C4-2B (cell line): ENCODE measurements at regions not wholly inside any gene's neighbourhood (a gene's known extent, or its start where the extent isn't known, plus 50 kb on each side); places are given as distances from the start of the nearest gene placed in this dataset.

Experiments used
- H3K27ac ChIP-seq: fragments of 450-650 bp; 2 replicates; pipeline ENCODE4 v1.5.1; 2017
- ZFX ChIP-seq: fragments of 450-650 bp; IDR thresholded peaks from 2 replicates; pipeline ENCODE4 v1.6.1; 2017
- TF ChIP-seq, protein P1 (sequence below): fragments of 450-650 bp; conservative IDR thresholded peaks from 2 replicates; pipeline ENCODE4 v1.5.1; 2017; ENCODE audit warnings: mild to moderate bottlenecking

DNA sequence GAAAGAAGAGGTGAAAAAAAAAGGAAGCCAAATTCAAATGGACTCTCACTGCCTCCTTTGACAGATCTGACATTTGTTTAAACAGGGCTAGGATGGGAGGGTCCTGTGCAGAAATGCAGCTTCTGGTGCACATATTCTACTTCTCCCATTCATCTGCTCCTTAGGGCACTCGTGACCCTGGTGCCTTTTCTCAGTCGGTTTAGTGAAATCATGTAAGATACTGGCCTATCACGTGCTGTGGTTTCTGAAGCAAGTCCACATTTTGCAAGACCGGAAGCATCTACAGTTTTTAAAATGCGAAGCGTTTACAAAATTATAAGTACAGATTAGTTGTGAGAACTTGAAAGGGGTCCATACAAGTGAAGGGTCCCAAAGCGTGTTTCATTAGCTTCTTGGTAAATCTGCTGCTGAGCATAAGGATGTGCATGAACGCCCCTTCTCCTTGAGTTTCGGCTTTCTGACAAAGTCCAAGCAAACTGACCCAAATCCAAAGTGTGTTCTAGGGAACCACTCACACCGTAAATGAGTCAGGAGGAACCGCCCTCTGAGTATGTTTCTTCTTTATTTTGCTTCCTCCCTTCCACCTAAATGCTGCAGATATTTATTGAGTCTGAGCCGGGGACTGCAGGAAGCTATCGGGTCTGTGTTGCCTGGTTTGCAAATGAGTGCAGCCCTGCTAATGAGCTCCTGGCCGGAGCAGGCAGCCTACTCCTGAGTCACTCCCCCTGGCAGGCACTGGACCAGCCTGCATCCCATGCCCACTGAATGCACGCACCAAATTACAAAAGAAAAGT lies 323.8 kb upstream of the JARID2 start:
- TF ChIP-seq ZFX: no peak
- TF ChIP-seq, protein P1, sequence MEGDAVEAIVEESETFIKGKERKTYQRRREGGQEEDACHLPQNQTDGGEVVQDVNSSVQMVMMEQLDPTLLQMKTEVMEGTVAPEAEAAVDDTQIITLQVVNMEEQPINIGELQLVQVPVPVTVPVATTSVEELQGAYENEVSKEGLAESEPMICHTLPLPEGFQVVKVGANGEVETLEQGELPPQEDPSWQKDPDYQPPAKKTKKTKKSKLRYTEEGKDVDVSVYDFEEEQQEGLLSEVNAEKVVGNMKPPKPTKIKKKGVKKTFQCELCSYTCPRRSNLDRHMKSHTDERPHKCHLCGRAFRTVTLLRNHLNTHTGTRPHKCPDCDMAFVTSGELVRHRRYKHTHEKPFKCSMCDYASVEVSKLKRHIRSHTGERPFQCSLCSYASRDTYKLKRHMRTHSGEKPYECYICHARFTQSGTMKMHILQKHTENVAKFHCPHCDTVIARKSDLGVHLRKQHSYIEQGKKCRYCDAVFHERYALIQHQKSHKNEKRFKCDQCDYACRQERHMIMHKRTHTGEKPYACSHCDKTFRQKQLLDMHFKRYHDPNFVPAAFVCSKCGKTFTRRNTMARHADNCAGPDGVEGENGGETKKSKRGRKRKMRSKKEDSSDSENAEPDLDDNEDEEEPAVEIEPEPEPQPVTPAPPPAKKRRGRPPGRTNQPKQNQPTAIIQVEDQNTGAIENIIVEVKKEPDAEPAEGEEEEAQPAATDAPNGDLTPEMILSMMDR: no peak
- no peak overlapping the region for H3K27ac ChIP-seq

DNA sequence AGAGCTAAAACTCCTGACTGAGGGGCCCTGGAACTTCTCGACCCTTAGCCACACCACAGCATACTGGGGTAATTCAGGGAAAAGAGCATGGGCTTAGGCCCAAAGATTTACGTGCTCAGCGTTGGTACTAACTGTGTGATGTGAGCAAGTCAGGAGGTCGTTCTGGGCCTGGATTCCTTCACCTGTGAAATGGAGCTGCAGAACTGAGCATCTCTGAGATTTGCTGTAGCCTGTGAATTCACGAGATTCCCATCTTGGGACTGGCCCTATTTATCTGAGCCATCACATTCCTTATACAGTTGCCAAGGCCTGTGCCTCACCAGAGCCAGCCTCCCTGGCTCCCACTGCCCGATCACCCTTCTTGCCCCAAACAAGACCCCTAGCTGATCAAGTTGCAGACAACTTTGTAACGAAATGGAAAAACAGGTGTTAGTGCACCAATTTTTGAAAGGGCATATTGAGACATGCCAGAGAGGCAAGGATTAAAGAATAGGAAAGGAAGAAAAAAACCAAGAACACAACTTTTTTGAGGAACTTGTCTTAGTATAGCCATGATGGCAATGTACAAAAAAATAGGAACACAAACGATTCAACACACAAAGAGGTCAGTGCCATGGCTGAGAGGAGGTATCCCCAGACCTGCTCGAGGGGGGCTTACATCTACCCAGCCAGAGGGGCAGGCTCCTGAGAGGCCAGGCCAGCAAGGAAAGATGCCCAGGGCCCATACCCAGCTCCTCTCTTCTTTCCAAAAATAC lies 323.0 kb upstream of the JARID2 start:
- H3K27ac ChIP-seq: no peak overlapping the region
- TF ChIP-seq, protein P1: no peak
- no peak for TF ChIP-seq ZFX

DNA sequence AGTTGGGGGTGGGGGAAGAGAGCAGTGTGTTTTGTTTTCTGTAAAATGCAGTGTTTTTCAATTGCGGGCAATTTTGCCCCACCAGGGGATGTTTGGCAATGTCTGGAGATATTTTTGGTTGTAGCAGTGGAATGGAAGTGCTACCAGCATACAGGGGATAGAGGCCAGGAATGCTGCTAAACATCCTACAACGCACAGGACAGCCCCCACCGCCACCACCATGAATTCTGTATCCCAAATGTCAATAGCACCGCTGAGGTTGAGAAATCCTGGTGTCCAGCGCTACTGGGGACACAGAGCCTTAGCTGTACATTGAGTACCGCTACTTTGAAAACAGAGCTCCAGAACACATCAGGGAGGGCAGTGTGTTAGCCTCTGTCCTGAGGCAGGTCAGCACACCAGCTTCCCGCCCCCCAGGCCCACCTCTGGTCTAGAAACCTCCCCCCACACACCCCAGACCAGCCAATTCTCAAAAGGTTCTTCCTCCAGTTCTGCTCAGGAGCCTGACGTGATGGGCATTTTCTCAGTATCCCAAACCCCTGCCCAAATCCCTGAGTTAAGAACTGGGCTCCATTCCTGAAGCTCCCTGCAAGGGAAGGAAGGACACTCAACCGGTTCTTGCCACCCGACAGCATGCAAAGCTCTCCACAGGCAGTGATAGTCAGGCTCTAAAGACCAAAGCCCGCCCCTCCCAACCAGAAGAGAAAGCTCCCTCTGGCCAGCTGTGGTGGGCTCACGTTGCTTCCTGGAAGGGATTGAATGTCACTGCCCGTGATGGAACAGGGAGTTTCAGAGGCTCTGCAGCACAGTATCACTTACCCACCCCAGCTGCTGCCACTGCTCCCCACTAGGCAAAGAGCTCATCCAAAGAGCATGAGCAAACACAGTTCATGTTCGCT lies 321.5 kb upstream of the JARID2 start:
- no peak overlapping the region for H3K27ac ChIP-seq
- TF ChIP-seq ZFX: no peak
- TF ChIP-seq, protein P1: no peak

DNA sequence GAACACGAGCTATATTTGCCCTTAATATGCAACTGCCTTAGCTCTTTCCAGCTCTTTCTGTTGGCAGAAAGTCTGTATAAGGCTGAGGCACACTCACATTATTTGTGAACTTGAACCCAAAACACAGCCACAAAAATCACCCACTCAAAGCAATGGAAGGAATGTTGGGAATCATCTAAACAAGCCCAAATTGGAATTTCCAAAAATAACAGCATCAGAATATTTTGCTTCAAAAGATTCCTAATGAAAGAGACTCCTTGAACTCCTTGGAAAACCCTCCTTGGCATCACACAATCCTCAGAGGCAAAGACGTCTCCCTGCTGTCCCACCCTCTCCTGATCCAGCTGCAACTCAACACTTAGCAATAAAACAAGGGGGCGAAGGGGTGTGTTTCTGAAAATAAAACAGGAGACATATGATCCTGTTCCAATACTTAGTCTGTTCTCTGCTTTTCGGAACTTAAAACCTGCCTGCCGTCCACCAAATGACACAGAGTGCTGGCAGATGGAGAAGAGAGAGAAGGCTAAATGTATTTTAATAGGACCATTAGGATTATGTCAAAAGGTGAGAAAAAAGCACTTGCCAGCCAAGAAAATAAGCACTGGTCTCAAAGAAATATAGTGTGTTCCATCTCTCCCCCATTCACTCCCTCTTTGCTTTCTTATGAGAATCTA lies 320.7 kb upstream of the JARID2 start:
- TF ChIP-seq, protein P1: no peak
- TF ChIP-seq ZFX: no peak
- no peak overlapping the region for H3K27ac ChIP-seq

DNA sequence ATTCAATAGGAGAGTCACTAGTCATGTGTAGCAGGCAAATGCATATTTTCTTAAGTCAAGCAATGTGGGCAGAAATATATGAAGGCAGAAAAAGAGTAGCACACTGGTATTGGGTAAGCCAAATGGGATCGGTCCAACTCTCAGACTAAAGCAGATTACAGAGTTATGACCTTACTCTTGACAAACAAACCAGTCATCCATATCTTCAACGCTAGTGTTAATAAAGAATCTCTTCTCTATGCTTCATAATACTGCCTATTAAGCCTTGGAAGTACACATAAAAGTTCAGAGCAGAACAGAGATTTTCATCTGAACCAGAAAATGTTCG lies 320.2 kb upstream of the JARID2 start:
- TF ChIP-seq ZFX: no peak
- TF ChIP-seq, protein P1: no peak
- H3K27ac ChIP-seq: no peak overlapping the region

DNA sequence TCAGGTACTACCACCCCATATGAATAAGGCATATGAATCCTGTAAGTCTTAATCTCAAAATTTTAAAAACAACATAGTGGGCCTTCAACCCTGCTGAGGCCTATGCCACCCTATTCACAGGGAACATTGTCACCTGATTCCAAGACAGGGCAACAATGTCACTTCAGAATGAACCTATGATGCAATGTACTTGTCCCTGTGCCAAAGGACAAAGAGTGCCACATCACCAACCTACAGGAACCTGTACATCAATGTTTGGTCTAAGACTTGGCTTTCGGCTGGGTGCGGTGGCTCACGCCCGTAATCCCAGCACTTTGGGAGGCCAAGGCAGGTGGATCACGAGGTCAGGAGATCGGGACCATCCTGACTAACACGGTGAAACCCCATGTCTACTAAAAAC lies 318.5 kb upstream of the JARID2 start:
- TF ChIP-seq, protein P1: no peak
- TF ChIP-seq ZFX: no peak
- H3K27ac ChIP-seq: no peak overlapping the region
